ENCODE measurements at regions not wholly inside any gene's neighbourhood (a gene's known extent, or its start where the extent isn't known, plus 50 kb on each side); places are given as distances from the start of the nearest gene placed in this dataset.

- TF ChIP-seq CTCF (IDR thresholded peaks at IDR 0.05; ENCODE audit: borderline replicate concordance, extremely low read depth, insufficient read depth) = no peak
- intact Hi-C loops (cut with DNase I) = no loop called here
- Histone ChIP-seq H3K9ac (ENCODE audit: low read length in 3 of 3) (no peak overlapping the region), H3K27me3 (ENCODE audit: control insufficient read depth, insufficient read depth, low read length) (no peaks in the 10 kb centered on the region), H3K27ac (ENCODE audit: low read depth in 2 of 2, low read length in 2 of 2) (no peak overlapping the region), H3K9me3 (ENCODE audit: control insufficient read depth in 2 of 3, insufficient read depth in 1 of 3, low read length in 3 of 3) (no peaks in the 10 kb centered on the region), H3K4me1 (ENCODE audit: control insufficient read depth in 2 of 3, insufficient read depth in 2 of 3, low read depth in 1 of 3, low read length in 3 of 3) (no peaks in the 10 kb centered on the region), H3K36me3 (ENCODE audit: control insufficient read depth in 2 of 3, insufficient read depth in 3 of 3, low read length in 3 of 3) (no peaks in the 10 kb centered on the region), H3K4me3 (ENCODE audit: low read length in 3 of 3) (no peak overlapping the region)
- DNase-seq = no peak
- FAIRE-seq = no peak
These were observed 378.3 kb downstream of the FAM181B start for GRCh38 chr11:82355313-82355823.

GRCh38 chr11:82326853-82327252, 406.8 kb downstream of the FAM181B start:
- H3K27me3 ChIP-seq (ENCODE audit: control insufficient read depth, insufficient read depth, low read length) = no peaks in the 10 kb centered on the region
- no peak overlapping the region for H3K4me3 ChIP-seq (ENCODE audit: low read length in 3 of 3)
- no peak overlapping the region for H3K9ac ChIP-seq (ENCODE audit: low read length in 3 of 3)
- no peak overlapping the region for H3K27ac ChIP-seq (ENCODE audit: low read depth in 2 of 2, low read length in 2 of 2)
- FAIRE-seq (no peak), DNase-seq (peak in 1 of 5 donors; percentile 56)
- intact Hi-C loops (cut with DNase I) = no loop called here
- no peak for TF ChIP-seq CTCF (IDR thresholded peaks at IDR 0.05; ENCODE audit: borderline replicate concordance, extremely low read depth, insufficient read depth)
- H3K9me3 ChIP-seq (ENCODE audit: control insufficient read depth in 2 of 3, insufficient read depth in 1 of 3, low read length in 3 of 3) = no peaks in the 10 kb centered on the region
- H3K36me3 ChIP-seq (ENCODE audit: control insufficient read depth in 2 of 3, insufficient read depth in 3 of 3, low read length in 3 of 3) = no peaks in the 10 kb centered on the region
- H3K4me1 ChIP-seq (ENCODE audit: control insufficient read depth in 2 of 3, insufficient read depth in 2 of 3, low read depth in 1 of 3, low read length in 3 of 3) = no peaks in the 10 kb centered on the region

- no peaks in the 10 kb centered on the region for H3K9me3 ChIP-seq (ENCODE audit: control insufficient read depth in 2 of 3, insufficient read depth in 1 of 3, low read length in 3 of 3)
- intact Hi-C loops (cut with DNase I) = no loop called here
- H3K4me3 ChIP-seq (ENCODE audit: low read length in 3 of 3) = no peak overlapping the region
- DNase-seq (no peak), FAIRE-seq (no peak)
- H3K36me3 ChIP-seq (ENCODE audit: control insufficient read depth in 2 of 3, insufficient read depth in 3 of 3, low read length in 3 of 3) = no peaks in the 10 kb centered on the region
- H3K4me1 ChIP-seq (ENCODE audit: control insufficient read depth in 2 of 3, insufficient read depth in 2 of 3, low read depth in 1 of 3, low read length in 3 of 3) = no peaks in the 10 kb centered on the region
- no peak overlapping the region for H3K9ac ChIP-seq (ENCODE audit: low read length in 3 of 3)
- no peaks in the 10 kb centered on the region for H3K27me3 ChIP-seq (ENCODE audit: control insufficient read depth, insufficient read depth, low read length)
- H3K27ac ChIP-seq (ENCODE audit: low read depth in 2 of 2, low read length in 2 of 2) = no peak overlapping the region
- no peak for TF ChIP-seq CTCF (IDR thresholded peaks at IDR 0.05; ENCODE audit: borderline replicate concordance, extremely low read depth, insufficient read depth)
These were observed 412.5 kb downstream of the FAM181B start for GRCh38 chr11:82321206-82321605.

GRCh38 chr11:82315093-82315492, 418.6 kb downstream of the FAM181B start:
- intact Hi-C loops (cut with DNase I) = no loop called here
- H3K4me3 ChIP-seq (ENCODE audit: low read length in 3 of 3) = no peak overlapping the region
- no peaks in the 10 kb centered on the region for H3K9me3 ChIP-seq (ENCODE audit: control insufficient read depth in 2 of 3, insufficient read depth in 1 of 3, low read length in 3 of 3)
- no peak overlapping the region for H3K27ac ChIP-seq (ENCODE audit: low read depth in 2 of 2, low read length in 2 of 2)
- FAIRE-seq (no peak), DNase-seq (peak in 3 of 5 donors; percentile 41 to 63 (median 56))
- no peaks in the 10 kb centered on the region for H3K4me1 ChIP-seq (ENCODE audit: control insufficient read depth in 2 of 3, insufficient read depth in 2 of 3, low read depth in 1 of 3, low read length in 3 of 3)
- H3K9ac ChIP-seq (ENCODE audit: low read length in 3 of 3) = no peak overlapping the region
- no peaks in the 10 kb centered on the region for H3K27me3 ChIP-seq (ENCODE audit: control insufficient read depth, insufficient read depth, low read length)
- TF ChIP-seq CTCF (IDR thresholded peaks at IDR 0.05; ENCODE audit: borderline replicate concordance, extremely low read depth, insufficient read depth) = peak; percentile 19
- no peaks in the 10 kb centered on the region for H3K36me3 ChIP-seq (ENCODE audit: control insufficient read depth in 2 of 3, insufficient read depth in 3 of 3, low read length in 3 of 3)
